CD1c-positive myeloid dendritic cell (primary cell): ENCODE measurements at regions not wholly inside any gene's neighbourhood (a gene's known extent, or its start where the extent isn't known, plus 50 kb on each side); places are given as distances from the start of the nearest gene placed in this dataset.
"Not testable (repeated sequence)": the region's sequence is repeated elsewhere in the genome, so short reads cannot be mapped to it uniquely, and the experiment has no call there.

Experiments
- DNase-seq: peaks from one replicate; pipeline ENCODE4 v3.0.0-alpha.2; 2016; ENCODE audit errors: extremely low spot score

DNA sequence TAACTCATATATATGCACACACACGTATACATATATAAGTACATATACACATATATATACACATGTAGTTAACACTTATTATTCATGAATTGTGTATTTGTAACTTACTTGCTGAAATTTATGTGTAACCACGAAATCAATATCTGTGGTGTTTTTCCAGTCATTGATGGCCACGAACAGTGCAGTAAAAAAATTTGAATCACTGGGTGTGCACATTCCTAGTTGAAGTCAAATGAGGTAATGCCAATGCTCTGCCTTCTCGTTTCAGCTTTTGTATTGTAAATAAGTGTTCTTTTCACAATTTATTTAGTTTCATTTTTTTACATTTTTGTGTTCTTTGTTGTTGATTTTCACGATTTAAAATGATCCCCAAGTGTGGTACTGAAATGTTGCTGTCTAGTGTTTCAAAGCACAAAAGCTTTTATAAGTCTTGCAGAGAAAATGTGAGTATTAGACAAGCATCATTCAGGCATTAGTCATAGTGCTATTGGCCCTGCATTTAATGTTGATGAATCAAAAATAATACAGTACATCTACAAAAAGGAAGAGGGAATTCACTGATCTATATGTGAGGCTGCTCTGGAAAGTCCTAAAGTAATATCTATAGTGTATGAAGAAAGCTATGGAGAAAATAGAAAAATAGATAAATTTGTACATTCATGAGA is 419.0 kb downstream of the DSC3 start:
- no peak for DNase-seq

DNA sequence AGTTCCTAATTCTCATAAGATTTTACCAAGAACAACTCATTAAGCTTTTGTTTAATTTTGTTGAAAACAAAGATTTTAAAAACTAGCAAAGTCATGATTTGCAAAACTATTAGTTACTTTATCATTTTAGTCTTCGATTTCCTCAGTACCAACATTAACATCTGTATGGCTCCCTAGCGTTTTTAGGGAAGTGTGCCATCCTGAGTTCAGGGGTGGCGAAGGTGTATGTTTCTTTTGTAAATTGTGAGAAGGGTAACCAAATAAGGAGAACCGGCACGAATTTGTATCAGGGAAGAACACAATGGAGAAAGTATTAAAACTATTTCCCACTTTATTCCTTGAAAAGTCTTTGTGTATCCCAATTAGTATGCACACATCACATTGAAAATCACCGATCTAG is 419.9 kb downstream of the DSC3 start:
- no peak for DNase-seq

DNA sequence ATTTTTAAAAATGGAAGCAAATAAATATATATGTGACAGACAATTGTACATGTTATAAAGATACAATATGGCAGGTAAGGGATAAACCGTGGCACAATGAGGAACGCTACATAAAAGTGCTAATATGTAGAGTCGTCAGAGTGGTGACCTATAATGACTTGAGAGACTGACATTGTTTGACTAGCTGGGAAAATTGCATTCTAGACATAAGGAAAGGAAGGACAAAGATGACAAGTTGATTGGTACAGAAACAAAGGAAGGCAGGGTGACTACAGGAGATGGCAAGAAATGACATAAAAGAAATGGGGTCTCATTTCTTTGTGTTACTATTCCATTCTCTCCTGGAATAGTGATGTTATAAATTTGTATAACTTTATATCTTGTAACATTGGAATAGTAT is 420.4 kb downstream of the DSC3 start:
- DNase-seq: no peak

DNA sequence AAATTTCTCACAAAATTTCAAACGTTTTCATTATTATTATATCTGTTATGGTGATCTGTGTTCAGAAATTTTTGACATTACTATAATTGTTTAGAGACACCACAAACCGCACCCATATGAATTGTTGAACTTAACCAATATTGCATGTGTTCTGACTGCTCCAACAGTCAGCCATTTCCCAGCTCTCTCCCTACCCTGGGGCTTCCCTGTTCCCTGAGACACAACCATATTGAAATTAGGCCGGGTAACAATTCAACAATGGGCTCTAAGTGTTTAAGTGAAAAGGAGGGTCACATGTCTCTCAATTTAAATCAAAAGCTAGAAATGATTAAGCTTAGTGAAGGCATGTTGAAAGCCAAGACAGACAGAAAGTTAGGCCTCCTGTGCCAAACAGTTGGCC is 424.0 kb downstream of the DSC3 start:
- DNase-seq: no peak

DNA sequence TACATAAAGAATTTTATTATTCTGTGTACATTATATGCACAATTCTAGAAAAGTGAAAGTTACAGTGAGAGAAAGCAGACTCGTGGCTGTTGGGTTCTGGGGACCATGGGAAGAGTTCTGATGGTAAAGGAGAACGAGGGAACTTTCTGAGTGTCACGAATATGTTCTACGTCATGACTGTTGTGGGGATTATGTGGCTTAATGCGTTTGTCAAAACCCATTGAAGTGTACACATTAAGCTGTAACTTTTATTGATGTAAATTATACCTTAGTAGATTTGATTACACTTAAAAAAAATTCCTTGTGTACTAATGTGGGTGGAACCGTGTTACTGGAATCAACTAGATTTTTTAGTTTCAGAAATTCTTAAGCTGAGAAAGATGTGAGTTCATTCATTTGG is 426.1 kb downstream of the DSC3 start:
- DNase-seq: no peak

DNA sequence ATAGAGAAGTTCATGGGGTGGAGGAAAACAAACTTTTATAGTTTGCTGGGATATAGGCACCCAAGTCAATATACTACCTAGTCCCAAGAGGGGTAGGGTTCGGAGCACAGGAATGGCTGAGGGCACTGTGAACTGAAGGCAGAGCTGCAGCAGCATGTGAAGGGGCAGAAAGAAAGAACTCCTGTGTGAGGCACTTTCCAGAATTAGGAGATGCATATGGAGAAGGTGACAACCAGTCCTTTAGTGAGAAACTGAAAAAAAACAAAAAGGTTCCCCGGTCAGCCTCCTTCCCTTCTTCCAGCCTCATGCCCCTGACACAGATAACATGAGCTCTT is 429.1 kb downstream of the DSC3 start:
- DNase-seq: no peak

DNA sequence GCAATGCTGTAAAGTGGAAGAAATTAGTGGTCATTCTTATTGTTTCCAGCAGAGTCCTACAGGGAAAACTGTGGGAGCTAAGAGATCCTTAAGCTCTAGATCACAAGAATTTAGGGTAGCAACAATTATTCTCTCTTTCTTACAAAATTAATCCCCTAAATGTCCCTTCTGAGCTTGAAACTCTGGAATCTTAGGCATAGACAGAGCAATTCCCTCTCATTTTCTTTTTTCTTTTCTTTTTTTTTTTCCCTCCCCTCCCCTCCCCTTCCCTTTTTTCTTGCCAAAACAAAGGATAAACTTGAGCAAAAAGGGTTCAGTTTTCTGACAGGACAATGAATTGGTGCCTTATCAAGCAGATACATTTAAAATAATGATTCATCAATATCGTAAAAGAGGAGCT is 441.0 kb downstream of the DSC3 start:
- DNase-seq: no peak

DNA sequence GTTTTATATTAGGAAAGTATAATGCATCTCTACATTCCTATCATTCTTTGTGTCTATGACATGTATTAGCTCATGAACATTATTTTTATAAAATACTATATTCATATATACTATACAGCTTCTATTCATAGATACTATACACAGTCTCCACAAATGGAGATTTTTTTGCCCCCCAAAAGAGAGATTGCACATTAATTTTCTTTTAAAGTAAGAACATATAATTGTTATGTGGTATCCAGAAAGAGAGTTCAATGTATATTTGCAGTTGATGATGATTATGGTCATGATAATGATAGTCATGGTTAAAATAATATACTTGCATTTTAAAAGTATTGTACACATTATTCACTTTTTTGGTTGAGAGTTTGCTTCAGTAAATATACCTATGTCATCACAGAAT is 445.3 kb downstream of the DSC3 start:
- DNase-seq: no peak

DNA sequence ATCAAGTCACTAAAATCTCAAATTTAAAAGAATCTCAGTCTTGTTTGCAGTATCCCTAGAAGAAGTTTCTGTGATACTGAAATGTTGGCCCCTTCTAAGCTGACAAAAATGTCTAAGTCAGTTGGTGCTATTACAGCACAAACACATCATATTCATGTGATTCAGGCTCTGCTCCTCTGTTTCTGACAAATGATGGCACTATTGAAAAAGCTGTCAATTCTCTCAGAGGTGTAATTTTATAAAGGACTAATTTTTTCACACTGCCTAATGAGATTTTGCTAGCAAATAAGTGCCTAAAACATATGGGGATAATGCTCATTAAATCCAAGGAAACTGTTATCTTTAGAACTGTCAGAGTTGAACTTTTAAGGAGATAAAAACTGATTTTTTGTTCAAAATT is 445.9 kb downstream of the DSC3 start:
- no peak for DNase-seq

DNA sequence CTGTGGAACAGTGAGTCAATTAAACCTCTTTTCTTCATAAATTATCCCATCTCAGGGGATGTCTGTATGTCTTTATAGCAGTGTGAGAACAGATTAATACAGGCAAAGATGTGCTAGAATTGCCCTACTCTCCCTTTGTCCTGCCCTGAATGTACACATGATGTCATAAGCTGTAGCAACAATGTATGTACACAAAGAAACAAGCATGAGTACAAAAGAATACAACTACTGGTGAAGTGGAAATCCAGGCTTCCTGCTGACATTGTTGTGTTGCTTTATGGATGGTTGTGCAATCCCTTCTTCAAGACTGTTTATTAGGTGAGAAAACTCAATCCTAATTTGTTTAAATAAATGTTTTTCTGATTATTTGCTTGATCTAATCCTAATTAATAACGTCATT is 446.6 kb downstream of the DSC3 start:
- DNase-seq: no peak

DNA sequence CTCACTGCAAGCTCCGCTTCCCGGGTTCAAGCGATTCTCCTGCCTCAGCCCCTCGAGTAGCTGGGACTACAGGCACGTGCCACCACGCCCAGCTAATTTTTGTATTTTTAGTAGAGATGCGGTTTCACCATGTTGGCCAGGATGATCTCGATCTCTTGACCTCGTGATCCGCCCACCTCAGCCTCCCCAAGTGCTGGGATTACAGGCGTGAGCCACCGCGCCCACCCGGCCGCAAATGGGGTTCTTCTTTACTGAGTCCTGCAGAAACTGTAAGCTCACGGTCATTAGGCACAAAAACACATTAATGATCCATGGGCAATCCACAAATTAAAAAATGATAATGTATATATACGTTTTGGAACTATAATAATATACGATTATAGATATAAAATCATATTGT is 447.6 kb downstream of the DSC3 start:
- not testable (repeated sequence) for DNase-seq

DNA sequence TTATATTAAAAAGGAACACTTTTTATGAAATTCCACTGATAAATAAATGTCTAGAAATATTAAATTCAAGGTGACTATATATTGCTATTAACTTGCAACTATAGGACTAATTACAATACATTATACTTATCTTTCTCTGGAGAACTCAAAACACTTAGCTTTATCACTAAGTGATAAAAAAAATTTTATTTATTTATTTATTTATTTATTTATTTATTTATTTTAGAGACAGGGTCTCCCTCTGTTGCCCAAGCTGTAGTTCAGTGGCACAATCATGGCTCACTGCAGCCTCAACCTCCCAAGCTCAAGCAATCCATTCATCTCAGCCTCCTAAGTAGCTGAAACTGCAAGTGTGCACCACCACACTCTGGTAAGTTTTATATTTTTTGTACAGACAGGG is 451.1 kb downstream of the DSC3 start:
- no peak for DNase-seq

DNA sequence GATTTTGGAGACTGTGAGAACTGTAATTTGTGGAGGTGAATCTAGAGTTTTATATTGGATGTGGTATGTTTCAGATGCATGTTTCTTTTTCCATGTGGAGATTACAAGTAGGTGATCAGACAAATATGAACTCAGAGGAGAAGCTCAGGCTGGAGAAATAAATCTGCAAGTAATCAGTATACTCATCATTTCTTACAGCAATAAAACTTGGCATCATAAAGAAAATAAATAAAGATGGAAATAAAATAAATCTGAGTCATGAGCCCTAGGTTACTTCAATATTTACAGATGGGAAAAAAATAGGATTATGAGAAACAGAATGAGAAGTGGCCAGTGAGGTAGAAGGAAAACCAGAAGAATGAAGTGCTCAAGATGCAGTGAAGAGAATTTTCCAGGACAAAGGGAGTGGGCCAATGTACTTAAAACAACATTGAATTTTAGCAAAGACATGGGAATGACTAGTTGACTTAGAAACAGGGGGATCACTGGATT is 453.8 kb downstream of the DSC3 start:
- no peak for DNase-seq

DNA sequence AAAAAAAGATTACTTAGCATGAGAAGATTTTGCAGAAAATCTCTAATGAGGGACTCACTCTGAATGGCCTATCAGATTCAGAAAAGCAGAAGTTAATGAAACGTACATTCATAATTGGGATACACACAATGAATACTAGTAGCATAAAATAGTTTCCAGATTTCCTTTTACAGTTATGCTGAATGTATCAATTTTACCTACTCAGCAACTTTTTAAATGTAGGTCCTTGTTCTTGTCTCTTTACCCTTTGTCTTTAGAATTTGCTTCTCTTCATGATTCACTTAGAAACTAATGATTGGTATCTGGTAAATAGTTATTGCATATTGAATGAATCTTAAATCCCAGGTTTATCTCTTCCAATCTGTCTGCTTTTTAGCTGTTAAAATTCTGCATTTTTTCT is 458.8 kb downstream of the DSC3 start:
- DNase-seq: no peak

DNA sequence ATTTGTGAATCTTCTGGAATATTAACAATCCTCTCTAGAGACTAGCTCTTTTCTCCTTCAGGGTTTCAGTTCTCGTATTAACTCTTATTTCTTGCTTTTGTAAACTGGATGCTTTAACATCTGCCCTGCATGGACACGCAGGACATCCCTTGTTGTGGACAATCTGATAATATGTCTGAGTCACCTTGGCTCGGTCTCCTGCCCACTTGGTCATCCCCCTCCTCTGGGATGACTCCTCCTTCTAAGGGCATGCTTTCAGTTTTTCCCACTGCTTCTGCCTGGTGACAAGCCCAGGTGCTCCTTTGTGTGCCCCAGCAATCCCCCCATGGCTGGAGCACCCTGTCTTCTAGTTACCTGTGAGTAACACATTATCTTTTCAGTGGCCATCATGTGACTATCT is 460.5 kb downstream of the DSC3 start:
- no peak for DNase-seq

DNA sequence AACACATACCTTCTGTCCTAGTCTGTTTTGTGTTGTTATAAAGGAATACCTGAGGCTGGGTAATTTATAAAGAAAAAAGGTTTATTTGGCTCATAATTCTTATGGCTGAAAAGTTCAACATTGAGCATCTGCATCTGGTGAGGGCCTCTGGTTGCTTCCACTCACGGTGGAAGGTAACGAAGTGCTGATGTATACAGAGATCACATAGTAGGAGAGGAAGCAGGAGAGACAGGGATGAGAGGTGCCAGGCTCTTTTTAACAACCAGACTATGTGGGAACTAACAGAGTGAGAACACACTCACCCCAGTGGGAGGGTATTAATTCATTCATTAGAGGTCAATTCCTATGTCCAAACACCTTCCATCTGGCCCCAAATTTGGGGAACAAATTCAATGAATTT is 463.8 kb downstream of the DSC3 start:
- no peak for DNase-seq

DNA sequence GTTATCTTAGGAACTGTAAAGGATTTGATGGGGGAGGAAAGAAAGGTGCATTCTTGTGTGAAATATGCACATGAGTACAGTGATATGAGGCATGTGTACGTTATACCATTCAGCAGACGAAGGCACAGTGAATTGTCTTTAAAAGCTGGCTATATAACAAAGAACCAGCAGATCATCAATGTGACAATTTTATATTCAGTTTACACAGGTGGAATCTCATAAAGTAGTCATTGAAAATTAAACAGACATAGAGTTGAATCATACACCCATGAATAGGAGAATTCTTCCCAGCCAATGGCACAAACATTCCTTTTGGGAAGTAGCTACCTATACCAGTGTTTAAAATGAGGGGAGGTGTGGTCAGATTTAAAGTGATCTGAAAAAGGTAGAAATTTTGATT is 470.3 kb downstream of the DSC3 start:
- no peak for DNase-seq

DNA sequence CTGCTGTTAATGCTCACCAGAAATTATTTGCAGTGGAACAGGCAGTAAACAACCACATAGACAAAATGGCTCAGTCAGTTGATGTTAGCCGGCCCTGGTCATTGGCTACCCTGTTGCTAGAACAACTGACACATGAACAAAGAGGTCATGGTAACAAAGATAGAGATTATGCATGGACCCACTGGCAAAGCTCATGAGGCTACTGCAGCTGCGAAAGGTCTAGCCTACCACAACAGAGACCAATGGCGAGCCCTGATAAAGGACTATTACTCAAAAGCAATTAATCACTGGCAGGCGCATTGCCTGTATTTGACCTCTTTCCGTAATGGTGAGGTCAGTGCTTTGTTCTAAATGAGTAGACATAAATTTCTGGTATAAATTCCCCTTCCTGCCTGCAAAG is 474.2 kb downstream of the DSC3 start:
- no peak for DNase-seq

DNA sequence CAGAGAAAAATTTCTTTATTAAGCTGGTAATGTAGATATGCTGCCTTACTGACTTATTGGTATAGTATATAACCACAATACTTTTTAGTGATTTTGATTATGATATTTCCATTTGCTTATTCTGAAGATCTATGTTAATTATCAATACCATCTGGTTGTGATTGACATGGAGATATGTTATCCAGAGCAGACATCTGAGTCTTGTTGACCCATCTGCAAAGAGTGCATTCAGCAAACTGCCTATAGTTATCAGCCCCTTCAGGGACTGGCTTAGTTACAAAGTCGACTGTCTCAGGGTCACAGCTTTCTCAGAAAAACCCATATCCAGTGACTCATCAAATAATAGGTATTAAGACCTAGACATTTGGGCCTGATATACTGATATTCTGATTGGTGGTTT is 475.7 kb downstream of the DSC3 start:
- no peak for DNase-seq

DNA sequence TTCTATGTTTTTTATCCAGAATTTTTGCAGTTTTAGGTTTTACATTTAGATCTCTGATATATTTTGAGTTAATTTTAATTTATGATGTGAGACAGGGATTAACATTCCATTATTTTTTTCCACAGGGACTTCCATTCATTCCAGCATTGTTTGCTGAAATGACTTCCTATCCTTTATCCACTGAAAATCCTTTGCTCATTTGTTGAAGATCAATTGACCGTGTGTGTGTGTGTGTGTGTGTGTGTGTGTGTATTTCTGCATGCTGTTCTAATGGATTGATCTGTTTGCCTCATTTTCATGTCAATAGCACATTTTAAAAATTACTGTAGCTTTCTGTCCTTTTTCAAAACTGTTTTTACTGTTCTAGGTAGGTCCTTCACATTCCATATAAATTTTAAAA is 480.3 kb downstream of the DSC3 start:
- no peak for DNase-seq

DNA sequence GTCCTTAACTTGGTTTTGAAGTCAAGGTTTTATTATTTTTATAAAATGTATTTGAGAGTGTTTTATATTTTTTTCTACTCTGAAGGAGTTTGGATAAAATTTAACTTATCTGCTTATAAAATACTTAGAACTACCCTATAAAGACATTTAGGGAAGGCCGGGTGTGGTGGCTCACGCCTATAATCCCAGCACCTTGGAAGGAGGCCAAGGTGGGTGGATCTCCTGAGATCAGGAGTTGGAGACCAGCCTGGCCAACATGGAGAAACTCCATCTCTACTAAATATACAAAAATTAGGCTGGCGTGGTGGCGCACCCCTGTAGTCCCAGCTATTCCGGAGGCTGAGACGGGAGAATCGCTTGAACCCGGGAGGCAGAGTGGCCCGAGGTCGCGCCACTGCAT is 486.4 kb downstream of the DSC3 start:
- no peak for DNase-seq

DNA sequence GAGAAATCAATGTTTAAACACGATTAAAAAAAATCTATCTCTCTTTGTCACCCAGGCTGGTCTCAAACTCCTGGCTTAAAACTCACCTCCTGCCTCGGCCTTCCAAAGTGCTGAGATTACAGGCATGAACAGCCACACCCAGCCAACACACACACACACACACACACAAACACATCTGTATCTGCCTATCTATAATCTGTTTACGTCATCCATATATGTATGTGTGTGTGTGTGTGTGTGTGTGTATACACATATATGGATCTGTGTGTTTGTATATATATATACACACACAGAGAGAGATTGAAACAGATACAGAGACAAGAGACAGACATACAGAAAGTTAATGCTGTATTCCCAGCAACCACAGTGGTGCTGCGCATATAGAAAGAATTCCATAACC is 497.1 kb downstream of the DSC3 start:
- DNase-seq: no peak

DNA sequence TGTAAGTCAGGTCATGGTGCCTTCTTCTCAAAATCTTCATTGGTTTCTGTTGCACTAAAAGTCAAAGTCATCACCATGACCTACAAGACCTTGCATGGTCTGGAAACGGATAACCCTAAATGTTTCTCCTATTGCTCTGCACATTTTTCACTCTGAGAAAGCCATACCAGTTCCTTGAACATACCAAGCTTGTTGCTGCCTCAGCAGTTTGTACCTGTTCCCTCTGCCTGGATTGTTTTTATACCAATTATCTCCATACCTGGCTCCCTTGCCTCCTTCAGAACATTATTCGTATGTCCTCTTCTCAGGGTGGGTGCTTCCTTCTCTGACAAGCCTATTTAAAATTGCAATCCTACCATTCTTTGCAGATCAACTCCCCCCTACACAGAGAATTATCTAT is 498.4 kb downstream of the DSC3 start:
- no peak for DNase-seq

DNA sequence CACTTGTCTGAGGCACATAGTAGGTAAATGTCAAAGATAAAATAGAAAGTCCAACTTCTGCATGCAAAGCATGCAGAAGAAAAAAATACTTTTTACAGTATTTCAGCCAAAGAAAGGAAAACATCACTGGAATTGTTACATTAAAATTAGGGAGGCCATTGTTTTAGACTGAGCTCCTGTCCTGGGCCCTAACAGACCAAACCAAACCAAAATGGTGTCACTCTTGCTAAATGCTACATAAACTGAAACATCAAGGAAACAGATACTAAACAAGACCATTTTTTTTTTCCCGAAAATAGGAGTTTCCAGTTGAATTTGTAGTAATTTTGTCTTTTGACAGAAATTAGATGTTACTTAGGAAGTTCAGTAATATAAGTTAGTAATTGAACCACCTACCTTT is 508.8 kb downstream of the DSC3 start:
- no peak for DNase-seq

DNA sequence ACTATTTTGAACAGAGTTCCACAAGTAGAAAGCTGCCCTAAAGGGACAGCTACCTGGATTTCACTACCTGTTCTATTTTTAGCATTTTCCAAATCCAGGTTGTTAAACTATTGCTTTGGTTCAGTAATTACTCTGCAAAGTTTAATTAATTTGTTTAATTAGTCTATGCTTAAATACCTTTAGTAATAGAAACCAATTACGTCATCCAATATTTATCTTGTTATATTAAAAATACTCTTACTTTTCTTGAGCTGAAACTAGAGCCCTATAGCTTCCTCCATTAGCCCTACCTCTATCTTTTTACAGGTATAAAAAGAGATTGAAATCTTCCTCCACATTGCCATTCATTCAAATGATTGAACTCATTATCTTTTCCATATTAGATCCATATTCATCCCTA is 514.6 kb downstream of the DSC3 start:
- DNase-seq: no peak
